Muscle of leg (tissue), 3 donors: ENCODE measurements at regions not wholly inside any gene's neighbourhood (a gene's known extent, or its start where the extent isn't known, plus 50 kb on each side); places are given as distances from the start of the nearest gene placed in this dataset.
"Not testable (repeated sequence)": the region's sequence is repeated elsewhere in the genome, so short reads cannot be mapped to it uniquely, and the experiment has no call there.

ENCODE experiments used
- DNase-seq: peaks from one replicate; pipeline ENCODE4 v3.0.0; 2013
- H3K27ac ChIP-seq: one replicate; pipeline ENCODE4 v1.5.1; 2013; ENCODE audit warnings: mild to moderate bottlenecking, low read length, control low read depth
- H3K27me3 ChIP-seq: one replicate; pipeline ENCODE4 v1.6.1; 2013; ENCODE audit warnings: low read length; ENCODE audit not compliant: control insufficient read depth, insufficient read depth
- H3K36me3 ChIP-seq: one replicate; pipeline ENCODE4 v1.6.1; 2013; ENCODE audit warnings: low read length; ENCODE audit not compliant: control insufficient read depth, insufficient read depth
- H3K4me1 ChIP-seq: one replicate; pipeline ENCODE4 v1.6.1; 2013; ENCODE audit warnings: low read length; ENCODE audit not compliant: control insufficient read depth, insufficient read depth
- H3K4me3 ChIP-seq: one replicate; pipeline ENCODE4 v1.5.1; 2013; ENCODE audit warnings: low read length, control low read depth
- H3K9me3 ChIP-seq: replicated peaks from 2 replicates; pipeline ENCODE4 v1.6.1; 2013; ENCODE audit warnings: low read depth, low read length; ENCODE audit not compliant: control insufficient read depth
- WGBS: methylation state at CpG from one replicate; pipeline ENCODE4 v1.1.5; 2013; ENCODE audit warnings: missing lambda C conversion rate; ENCODE audit not compliant: insufficient coverage; 5-methylcytosine and 5-hydroxymethylcytosine counted together

DNA sequence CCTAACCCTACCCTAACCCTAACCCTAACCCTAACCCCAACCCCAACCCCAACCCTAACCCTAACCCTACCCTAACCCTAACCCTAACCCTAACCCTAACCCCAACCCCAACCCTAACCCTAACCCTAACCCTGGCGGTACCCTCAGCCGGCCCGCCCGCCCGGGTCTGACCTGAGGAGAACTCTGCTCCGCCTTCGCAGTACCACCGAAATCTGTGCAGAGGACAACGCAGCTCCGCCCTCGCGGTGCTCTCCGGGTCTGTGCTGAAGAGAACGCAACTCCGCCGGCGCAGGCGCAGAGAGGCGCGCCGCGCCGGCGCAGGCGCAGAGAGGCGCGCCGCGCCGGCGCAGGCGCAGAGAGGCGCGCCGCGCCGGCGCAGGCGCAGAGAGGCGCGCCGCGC, 56.1 kb upstream of the IQSEC3 start:
- H3K27me3 ChIP-seq, H3K36me3 ChIP-seq, DNase-seq, H3K27ac ChIP-seq, H3K9me3 ChIP-seq, H3K4me3 ChIP-seq: not testable (repeated sequence)
- peaks cover 15% of the 10 kb centered on the region for H3K4me1 ChIP-seq
- WGBS, result 78% methylated on average over 8 of the region's 43 CpGs

DNA sequence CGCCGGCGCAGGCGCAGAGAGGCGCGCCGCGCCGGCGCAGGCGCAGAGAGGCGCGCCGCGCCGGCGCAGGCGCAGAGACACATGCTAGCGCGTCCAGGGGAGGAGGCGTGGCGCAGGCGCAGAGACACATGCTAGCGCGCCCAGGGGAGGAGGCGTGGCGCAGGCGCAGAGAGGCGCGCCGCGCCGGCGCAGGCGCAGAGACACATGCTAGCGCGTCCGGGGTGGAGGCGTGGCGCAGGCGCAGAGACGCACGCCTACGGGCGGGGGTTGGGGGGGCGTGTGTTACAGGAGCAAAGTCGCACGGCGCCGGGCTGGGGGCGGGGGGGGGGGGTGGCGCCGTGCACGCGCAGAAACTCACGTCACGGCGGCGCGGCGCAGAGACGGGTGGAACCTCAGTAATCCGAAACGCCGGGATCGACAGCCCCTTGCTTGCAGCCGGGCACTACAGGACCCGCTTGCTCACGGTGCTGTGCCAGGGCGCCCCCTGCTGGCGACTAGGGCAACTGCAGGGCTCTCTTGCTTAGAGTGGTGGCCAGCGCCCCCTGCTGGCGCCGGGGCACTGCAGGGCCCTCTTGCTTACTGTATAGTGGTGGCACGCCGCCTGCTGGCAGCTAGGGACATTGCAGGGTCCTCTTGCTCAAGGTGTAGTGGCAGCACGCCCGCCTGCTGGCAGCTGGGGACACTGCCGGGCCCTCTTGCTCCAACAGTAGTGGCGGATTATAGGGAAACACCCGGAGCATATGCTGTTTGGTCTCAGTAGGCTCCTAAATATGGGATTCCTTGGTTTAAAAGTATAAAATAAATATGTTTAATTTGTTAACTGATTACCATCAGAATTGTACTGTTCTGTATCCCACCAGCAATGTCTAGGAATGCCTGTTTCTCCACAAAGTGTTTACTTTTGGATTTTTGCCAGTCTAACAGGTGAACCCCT, 55.4 kb upstream of the IQSEC3 start:
- H3K27me3 ChIP-seq, H3K36me3 ChIP-seq, DNase-seq, H3K4me3 ChIP-seq, H3K27ac ChIP-seq, H3K9me3 ChIP-seq: not testable (repeated sequence)
- 82% methylated on average over 21 of the region's 81 CpGs for WGBS
- H3K4me1 ChIP-seq, result peaks cover 15% of the 10 kb centered on the region

DNA sequence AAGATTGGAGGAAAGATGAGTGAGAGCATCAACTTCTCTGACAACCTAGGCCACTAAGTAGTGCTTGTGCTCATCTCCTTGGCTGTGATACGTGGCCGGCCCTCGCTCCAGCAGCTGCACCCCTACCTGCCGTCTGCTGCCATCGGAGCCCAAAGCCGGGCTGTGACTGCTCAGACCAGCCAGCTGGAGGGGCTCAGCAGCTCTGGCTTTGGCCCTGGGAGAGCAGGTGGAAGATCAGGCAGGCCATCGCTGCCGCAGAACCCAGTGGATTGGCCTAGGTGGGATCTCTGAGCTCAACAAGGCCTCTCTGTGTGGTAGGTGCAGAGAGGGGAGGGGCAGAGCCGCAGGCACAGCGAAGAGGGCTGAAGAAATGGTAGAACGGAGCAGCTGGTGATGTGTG, 54.3 kb upstream of the IQSEC3 start:
- H3K9me3 ChIP-seq, H3K4me3 ChIP-seq, H3K36me3 ChIP-seq, H3K27ac ChIP-seq, H3K27me3 ChIP-seq: not testable (repeated sequence)
- DNase-seq, result peak; percentile 7
- H3K4me1 ChIP-seq, result peaks cover 15% of the 10 kb centered on the region
- WGBS, result 89% methylated on average over 11 of the region's 11 CpGs

DNA sequence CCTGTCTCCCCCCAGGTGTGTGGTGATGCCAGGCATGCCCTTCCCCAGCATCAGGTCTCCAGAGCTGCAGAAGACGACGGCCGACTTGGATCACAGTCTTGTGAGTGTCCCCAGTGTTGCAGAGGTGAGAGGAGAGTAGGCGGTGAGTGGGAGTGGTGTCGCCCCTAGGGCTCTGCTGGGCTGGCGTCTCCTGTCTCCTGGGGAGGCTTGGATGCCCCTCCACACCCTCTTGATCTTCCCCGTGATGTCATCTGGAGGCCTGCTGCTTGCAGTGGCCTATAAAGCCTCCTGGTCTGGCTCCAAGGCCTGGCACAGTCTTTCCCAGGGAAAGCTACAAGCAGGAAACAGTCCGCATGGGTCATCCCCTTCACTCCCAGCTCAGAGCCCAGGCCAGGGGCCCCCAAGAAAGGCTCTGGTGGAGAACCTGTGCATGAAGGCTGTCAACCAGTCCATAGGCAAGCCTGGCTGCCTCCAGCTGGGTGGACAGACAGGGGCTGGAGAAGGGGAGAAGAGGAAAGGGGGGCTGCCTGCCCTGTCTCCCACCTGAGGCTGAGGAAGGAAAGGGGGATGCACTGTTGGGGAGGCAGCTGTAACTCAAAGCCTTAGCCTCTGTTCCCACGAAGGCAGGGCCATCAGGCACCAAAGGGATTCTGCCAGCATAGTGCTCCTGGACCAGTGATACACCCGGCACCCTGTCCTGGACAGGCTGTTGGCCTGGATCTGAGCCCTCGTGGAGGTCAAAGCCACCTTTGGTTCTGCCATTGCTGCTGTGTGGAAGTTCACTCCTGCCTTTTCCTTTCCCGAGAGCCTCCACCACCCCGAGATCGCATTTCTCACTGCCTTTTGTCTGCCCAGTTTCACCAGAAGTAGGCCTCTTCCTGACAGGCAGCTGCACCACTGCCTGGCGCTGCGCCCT, 53.6 kb upstream of the IQSEC3 start:
- H3K36me3 ChIP-seq, H3K4me3 ChIP-seq, H3K9me3 ChIP-seq, H3K27me3 ChIP-seq: not testable (repeated sequence)
- WGBS, result 77% methylated on average over 8 of the region's 16 CpGs
- Histone ChIP-seq H3K4me1 (peaks cover 15% of the 10 kb centered on the region), H3K27ac (peak overlapping the region; percentile 70)
- peak; percentile 11 for DNase-seq

DNA sequence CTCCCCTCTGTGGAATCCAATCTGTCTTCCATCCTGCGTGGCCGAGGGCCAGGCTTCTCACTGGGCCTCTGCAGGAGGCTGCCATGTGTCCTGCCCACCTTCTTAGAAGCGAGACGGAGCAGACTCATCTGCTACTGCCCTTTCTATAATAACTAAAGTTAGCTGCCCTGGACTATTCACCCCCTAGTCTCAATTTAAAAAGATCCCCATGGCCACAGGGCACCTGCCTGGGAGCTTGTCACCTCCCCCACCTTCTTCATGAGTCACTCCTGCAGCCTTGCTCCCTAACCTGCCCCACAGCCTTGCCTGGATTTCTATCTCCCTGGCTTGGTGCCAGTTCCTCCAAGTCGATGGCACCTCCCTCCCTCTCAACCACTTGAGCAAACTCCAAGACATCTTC, 52.7 kb upstream of the IQSEC3 start:
- 71% methylated on average over 4 of the region's 5 CpGs for WGBS
- DNase-seq, result peak; percentile 5
- not testable (repeated sequence) for H3K27me3 ChIP-seq, H3K9me3 ChIP-seq, H3K4me3 ChIP-seq, H3K36me3 ChIP-seq
- H3K4me1 ChIP-seq, result peaks cover 15% of the 10 kb centered on the region
- peak overlapping the region; percentile 64 for H3K27ac ChIP-seq

DNA sequence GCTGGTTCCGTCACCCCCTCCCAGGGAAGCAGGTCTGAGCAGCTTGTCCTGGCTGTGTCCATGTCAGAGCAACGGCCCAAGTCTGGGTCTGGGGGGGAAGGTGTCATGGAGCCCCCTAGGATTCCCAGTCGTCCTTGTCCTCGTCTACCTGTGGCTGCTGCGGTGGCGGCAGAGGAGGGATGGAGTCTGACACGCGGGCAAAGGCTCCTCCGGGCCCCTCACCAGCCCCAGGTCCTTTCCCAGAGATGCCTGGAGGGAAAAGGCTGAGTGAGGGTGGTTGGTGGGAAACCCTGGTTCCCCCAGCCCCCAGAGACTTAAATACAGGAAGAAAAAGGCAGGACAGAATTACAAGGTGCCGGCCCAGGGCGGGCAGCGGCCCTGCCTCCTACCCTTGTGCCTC, 51.9 kb upstream of the IQSEC3 start:
- 47% methylated on average over 2 of the region's 12 CpGs for WGBS
- H3K36me3 ChIP-seq, H3K4me3 ChIP-seq, H3K9me3 ChIP-seq, DNase-seq, H3K27me3 ChIP-seq: not testable (repeated sequence)
- Histone ChIP-seq H3K4me1 (peaks cover 15% of the 10 kb centered on the region), H3K27ac (peak overlapping the region; percentile 47)

DNA sequence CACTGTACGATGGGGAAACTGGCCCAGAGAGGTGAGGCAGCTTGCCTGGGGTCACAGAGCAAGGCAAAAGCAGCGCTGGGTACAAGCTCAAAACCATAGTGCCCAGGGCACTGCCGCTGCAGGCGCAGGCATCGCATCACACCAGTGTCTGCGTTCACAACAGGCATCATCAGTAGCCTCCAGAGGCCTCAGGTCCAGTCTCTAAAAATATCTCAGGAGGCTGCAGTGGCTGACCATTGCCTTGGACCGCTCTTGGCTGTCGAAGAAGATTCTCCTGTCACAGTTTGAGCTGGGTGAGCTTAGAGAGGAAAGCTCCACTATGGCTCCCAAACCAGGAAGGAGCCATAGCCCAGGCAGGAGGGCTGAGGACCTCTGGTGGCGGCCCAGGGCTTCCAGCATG, 51.2 kb upstream of the IQSEC3 start:
- H3K4me3 ChIP-seq, H3K27ac ChIP-seq, H3K36me3 ChIP-seq, DNase-seq, H3K9me3 ChIP-seq, H3K27me3 ChIP-seq: not testable (repeated sequence)
- H3K4me1 ChIP-seq, result peaks cover 15% of the 10 kb centered on the region
- WGBS, result 96% methylated on average over 4 of the region's 9 CpGs

DNA sequence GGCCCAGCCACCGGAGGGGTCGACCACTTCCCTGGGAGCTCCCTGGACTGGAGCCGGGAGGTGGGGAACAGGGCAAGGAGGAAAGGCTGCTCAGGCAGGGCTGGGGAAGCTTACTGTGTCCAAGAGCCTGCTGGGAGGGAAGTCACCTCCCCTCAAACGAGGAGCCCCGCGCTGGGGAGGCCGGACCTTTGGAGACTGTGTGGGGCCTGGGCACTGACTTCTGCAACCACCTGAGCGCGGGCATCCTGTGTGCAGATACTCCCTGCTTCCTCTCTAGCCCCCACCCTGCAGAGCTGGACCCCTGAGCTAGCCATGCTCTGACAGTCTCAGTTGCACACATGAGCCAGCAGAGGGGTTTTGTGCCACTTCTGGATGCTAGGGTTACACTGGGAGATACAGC, 50.5 kb upstream of the IQSEC3 start:
- H3K36me3 ChIP-seq, DNase-seq, H3K27ac ChIP-seq, H3K4me3 ChIP-seq, H3K27me3 ChIP-seq, H3K9me3 ChIP-seq: not testable (repeated sequence)
- peaks cover 15% of the 10 kb centered on the region for H3K4me1 ChIP-seq
- WGBS, result no CpG with 5 or more reads among the region's 9 CpGs

DNA sequence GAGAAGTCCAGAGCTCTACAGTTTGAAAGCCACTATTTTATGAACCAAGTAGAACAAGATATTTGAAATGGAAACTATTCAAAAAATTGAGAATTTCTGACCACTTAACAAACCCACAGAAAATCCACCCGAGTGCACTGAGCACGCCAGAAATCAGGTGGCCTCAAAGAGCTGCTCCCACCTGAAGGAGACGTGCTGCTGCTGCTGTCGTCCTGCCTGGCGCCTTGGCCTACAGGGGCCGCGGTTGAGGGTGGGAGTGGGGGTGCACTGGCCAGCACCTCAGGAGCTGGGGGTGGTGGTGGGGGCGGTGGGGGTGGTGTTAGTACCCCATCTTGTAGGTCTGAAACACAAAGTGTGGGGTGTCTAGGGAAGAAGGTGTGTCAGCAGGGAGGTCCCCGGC, 50.0 kb upstream of the IQSEC3 start:
- H3K27ac ChIP-seq, H3K36me3 ChIP-seq, DNase-seq, H3K27me3 ChIP-seq, H3K9me3 ChIP-seq, H3K4me3 ChIP-seq: not testable (repeated sequence)
- peaks cover 15% of the 10 kb centered on the region for H3K4me1 ChIP-seq
- WGBS, result no CpG with 5 or more reads among the region's 9 CpGs
